ENCODE measurements at regions not wholly inside any gene's neighbourhood (a gene's known extent, or its start where the extent isn't known, plus 50 kb on each side); places are given as distances from the start of the nearest gene placed in this dataset.

- TF ChIP-seq CTCF (IDR thresholded peaks at IDR 0.05) (no peak), ATF1 (CRISPR knock-in tag; IDR thresholded peaks at IDR 0.05) (no peak), NFATC4 (CRISPR knock-in tag; IDR thresholded peaks at IDR 0.05) (no peak), ZBTB21 (CRISPR knock-in tag; IDR thresholded peaks at IDR 0.05; ENCODE audit: borderline replicate concordance) (no peak), HMGXB4 (CRISPR knock-in tag; IDR thresholded peaks at IDR 0.05) (no peak), EMX1 (CRISPR knock-in tag; IDR thresholded peaks at IDR 0.05) (no peak), E2F1 (CRISPR knock-in tag; IDR thresholded peaks at IDR 0.05) (no peak), MAX (CRISPR knock-in tag; IDR thresholded peaks at IDR 0.05) (no peak)
Observed at GRCh38 chr10:1989090-1989489, 251.8 kb upstream of the ADARB2 start.
